AML-193 (cell line): ENCODE measurements at regions not wholly inside any gene's neighbourhood (a gene's known extent, or its start where the extent isn't known, plus 50 kb on each side); places are given as distances from the start of the nearest gene placed in this dataset.

ENCODE experiments used
- DNase-seq, 2 experiments: peaks; one replicate each; lab custom pipeline; 2025; lab: John Stamatoyannopoulos, UW

GRCh38 chr2:217443601-217444000 is 559.2 kb downstream of the TNS1 start:
- DNase-seq: no peak

- no peak for DNase-seq
Measured at GRCh38 chr2:217440000-217440399, 562.8 kb downstream of the TNS1 start.

GRCh38 chr2:217438821-217439220 is 564.0 kb downstream of the TNS1 start:
- DNase-seq: no peak

GRCh38 chr2:217438136-217438535 is 564.7 kb downstream of the TNS1 start:
- DNase-seq: no peak

GRCh38 chr2:217437290-217437870 is 565.4 kb downstream of the TNS1 start:
- DNase-seq: no peak

- DNase-seq: no peak
Measured at GRCh38 chr2:217436386-217436785, 566.4 kb downstream of the TNS1 start.

- peak; percentile 80 to 84 for DNase-seq
Measured at GRCh38 chr2:217434180-217434975, 568.4 kb downstream of the TNS1 start.

- DNase-seq: no peak
Measured at GRCh38 chr2:217433522-217433921, 569.3 kb downstream of the TNS1 start.

GRCh38 chr2:217431577-217432269 is 571.1 kb downstream of the TNS1 start:
- DNase-seq: no peak

- DNase-seq: peak; percentile 74 to 87
Measured at GRCh38 chr2:217430916-217431576, 571.2 kb upstream of the TNP1 start.

GRCh38 chr2:217429981-217430500 is 570.2 kb upstream of the TNP1 start:
- no peak for DNase-seq

GRCh38 chr2:217421834-217422233 is 562.0 kb upstream of the TNP1 start:
- no peak for DNase-seq

- DNase-seq: no peak
Measured at GRCh38 chr2:217420854-217421253, 561.0 kb upstream of the TNP1 start.

- DNase-seq: no peak
Measured at GRCh38 chr2:217419055-217419671, 559.3 kb upstream of the TNP1 start.

- DNase-seq: no peak
Measured at GRCh38 chr2:217418544-217418943, 558.7 kb upstream of the TNP1 start.

GRCh38 chr2:217418090-217418489 is 558.2 kb upstream of the TNP1 start:
- no peak for DNase-seq

GRCh38 chr2:217417536-217417935 is 557.7 kb upstream of the TNP1 start:
- DNase-seq: no peak

- DNase-seq: no peak
Measured at GRCh38 chr2:217415316-217415715, 555.5 kb upstream of the TNP1 start.

GRCh38 chr2:217414429-217414828 is 554.6 kb upstream of the TNP1 start:
- DNase-seq: no peak

- DNase-seq: no peak
Measured at GRCh38 chr2:217413193-217413592, 553.3 kb upstream of the TNP1 start.

- no peak for DNase-seq
Measured at GRCh38 chr2:217412721-217413120, 552.9 kb upstream of the TNP1 start.

GRCh38 chr2:217412277-217412676 is 552.4 kb upstream of the TNP1 start:
- no peak for DNase-seq
